ENCODE measurements at regions not wholly inside any gene's neighbourhood (a gene's known extent, or its start where the extent isn't known, plus 50 kb on each side); places are given as distances from the start of the nearest gene placed in this dataset.
A peak's percentile ranks its signal among the peaks of the same experiment; 100 is the strongest.

- no peaks in the 10 kb centered on the region for H3K9me3 ChIP-seq
- H3K27ac ChIP-seq: no peak overlapping the region
- DNase-seq (ENCODE audit: low spot score in 2 of 2): no peak
- H3K4me1 ChIP-seq: no peaks in the 10 kb centered on the region
- no peak for TF ChIP-seq CTCF (IDR thresholded peaks at IDR 0.05)
- TF ChIP-seq POLR2AphosphoS5 (IDR thresholded peaks at IDR 0.05): no peak
- no peak for TF ChIP-seq POLR2A (IDR thresholded peaks at IDR 0.05)
- no peaks in the 10 kb centered on the region for H3K36me3 ChIP-seq
- intact Hi-C loops (cut with DNase I; ENCODE audit: low total_unique reads): no loop called here
- no peaks in the 10 kb centered on the region for H3K27me3 ChIP-seq
- H3K4me3 ChIP-seq: no peak overlapping the region
Measured at GRCh38 chr1:81069856-81070255, 730.9 kb upstream of the ADGRL2 start.

GRCh38 chr1:81068726-81069125, 732.0 kb upstream of the ADGRL2 start:
- Histone ChIP-seq H3K4me3 (no peak overlapping the region), H3K27me3 (no peaks in the 10 kb centered on the region), H3K36me3 (no peaks in the 10 kb centered on the region), H3K27ac (no peak overlapping the region), H3K4me1 (no peaks in the 10 kb centered on the region), H3K9me3 (no peaks in the 10 kb centered on the region)
- TF ChIP-seq POLR2A (IDR thresholded peaks at IDR 0.05) (no peak), CTCF (IDR thresholded peaks at IDR 0.05) (no peak), POLR2AphosphoS5 (IDR thresholded peaks at IDR 0.05) (no peak)
- intact Hi-C loops (cut with DNase I; ENCODE audit: low total_unique reads): no loop called here
- DNase-seq (ENCODE audit: low spot score in 2 of 2): no peak

DNA sequence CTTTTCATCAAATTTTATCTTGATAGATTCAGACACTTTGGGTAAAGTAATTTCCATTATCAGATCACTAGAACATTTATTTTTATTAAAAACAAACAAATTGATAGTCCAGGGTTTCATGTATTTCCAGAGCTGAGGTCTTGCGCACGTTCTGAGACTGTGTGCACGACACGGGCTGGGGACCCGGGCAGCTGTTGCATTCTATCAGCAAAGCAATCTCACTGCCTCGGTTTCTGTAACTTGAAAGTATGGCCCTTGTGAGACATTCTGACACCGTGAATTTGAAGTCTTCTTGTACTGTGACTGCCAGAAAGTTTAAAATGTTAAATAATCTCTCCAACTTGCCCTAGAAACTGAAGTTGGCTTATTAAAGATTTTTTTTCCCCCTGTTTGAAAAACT, 746.9 kb upstream of the ADGRL2 start:
- no peak for DNase-seq (ENCODE audit: low spot score in 2 of 2)
- no peak for TF ChIP-seq POLR2A (IDR thresholded peaks at IDR 0.05)
- no peak for TF ChIP-seq POLR2AphosphoS5 (IDR thresholded peaks at IDR 0.05)
- intact Hi-C loops (cut with DNase I; ENCODE audit: low total_unique reads): no loop called here
- no peaks in the 10 kb centered on the region for H3K9me3 ChIP-seq
- no peaks in the 10 kb centered on the region for H3K27me3 ChIP-seq
- H3K4me3 ChIP-seq: no peak overlapping the region
- no peak overlapping the region for H3K27ac ChIP-seq
- no peaks in the 10 kb centered on the region for H3K4me1 ChIP-seq
- no peaks in the 10 kb centered on the region for H3K36me3 ChIP-seq

- no peaks in the 10 kb centered on the region for H3K9me3 ChIP-seq
- no peaks in the 10 kb centered on the region for H3K27me3 ChIP-seq
- no peak for DNase-seq (ENCODE audit: low spot score in 2 of 2)
- no peak for TF ChIP-seq POLR2A (IDR thresholded peaks at IDR 0.05)
- no peak for TF ChIP-seq POLR2AphosphoS5 (IDR thresholded peaks at IDR 0.05)
- TF ChIP-seq CTCF (IDR thresholded peaks at IDR 0.05): no peak
- H3K4me3 ChIP-seq: no peak overlapping the region
- no peaks in the 10 kb centered on the region for H3K4me1 ChIP-seq
- intact Hi-C loops (cut with DNase I; ENCODE audit: low total_unique reads): no loop called here
- no peak overlapping the region for H3K27ac ChIP-seq
- H3K36me3 ChIP-seq: no peaks in the 10 kb centered on the region
Measured at GRCh38 chr1:81052162-81052561, 748.6 kb upstream of the ADGRL2 start.

- intact Hi-C loops (cut with DNase I; ENCODE audit: low total_unique reads): no loop called here
- DNase-seq (ENCODE audit: low spot score in 2 of 2): no peak
- H3K27me3 ChIP-seq: no peaks in the 10 kb centered on the region
- H3K4me3 ChIP-seq: no peak overlapping the region
- TF ChIP-seq CTCF (IDR thresholded peaks at IDR 0.05): no peak
- TF ChIP-seq POLR2AphosphoS5 (IDR thresholded peaks at IDR 0.05): no peak
- no peak for TF ChIP-seq POLR2A (IDR thresholded peaks at IDR 0.05)
- no peak overlapping the region for H3K27ac ChIP-seq
- no peaks in the 10 kb centered on the region for H3K4me1 ChIP-seq
- H3K9me3 ChIP-seq: no peaks in the 10 kb centered on the region
- H3K36me3 ChIP-seq: no peaks in the 10 kb centered on the region
Measured at GRCh38 chr1:81050390-81050789, 750.3 kb upstream of the ADGRL2 start.

DNA sequence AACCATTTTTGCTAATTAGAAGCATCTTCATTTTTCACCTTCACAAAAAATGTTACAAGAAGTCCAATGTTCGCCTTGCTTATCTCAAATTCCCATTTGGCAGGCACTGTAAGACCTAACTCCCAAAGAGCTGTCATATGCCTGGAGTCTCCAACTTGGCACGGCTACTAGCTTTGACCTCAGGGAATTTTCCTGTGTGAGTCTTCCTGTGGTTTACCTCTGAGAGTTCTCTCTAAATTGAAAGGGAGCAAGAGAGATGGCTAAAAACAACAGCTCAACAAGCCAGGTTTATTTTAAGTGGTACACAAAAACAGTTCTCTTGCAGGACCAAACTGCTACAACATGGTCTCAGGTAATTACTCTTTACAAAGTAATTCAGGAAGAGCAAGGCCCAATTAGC, 756.0 kb upstream of the ADGRL2 start:
- Histone ChIP-seq H3K9me3 (no peaks in the 10 kb centered on the region), H3K27me3 (no peaks in the 10 kb centered on the region), H3K4me3 (no peak overlapping the region), H3K27ac (no peak overlapping the region), H3K4me1 (peaks cover 0 to 3% of the 10 kb centered on the region in 2 donors), H3K36me3 (peaks cover 4% of the 10 kb centered on the region)
- DNase-seq (ENCODE audit: low spot score in 2 of 2): peak in 1 of 2 donors; percentile 24
- intact Hi-C loops (cut with DNase I; ENCODE audit: low total_unique reads): no loop called here
- TF ChIP-seq POLR2A (IDR thresholded peaks at IDR 0.05): no peak
- TF ChIP-seq CTCF (IDR thresholded peaks at IDR 0.05): no peak
- TF ChIP-seq POLR2AphosphoS5 (IDR thresholded peaks at IDR 0.05): no peak

Measured in breast epithelium (tissue), 4 donors.